ENCODE measurements at regions not wholly inside any gene's neighbourhood (a gene's known extent, or its start where the extent isn't known, plus 50 kb on each side); places are given as distances from the start of the nearest gene placed in this dataset.

DNA sequence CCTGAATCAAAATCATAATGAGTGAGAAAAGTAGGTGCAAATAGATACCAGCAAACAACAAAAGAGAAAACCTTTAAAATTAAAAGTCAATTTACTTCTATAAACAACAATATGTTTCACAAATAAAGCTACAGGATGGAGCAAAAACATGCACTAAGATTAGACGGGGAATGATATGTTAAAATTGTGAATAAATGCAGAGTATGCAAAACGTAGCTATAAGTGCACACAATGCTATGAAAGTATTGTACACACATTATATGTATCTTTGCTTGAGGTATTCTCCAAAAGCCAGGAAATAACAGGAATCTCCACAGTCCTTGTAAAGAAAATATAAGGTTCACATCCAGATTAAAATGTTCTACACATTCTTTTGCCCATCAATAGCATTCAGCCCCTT is 523.9 kb downstream of the EFNB2 start (continued):
- TF ChIP-seq, protein P1, sequence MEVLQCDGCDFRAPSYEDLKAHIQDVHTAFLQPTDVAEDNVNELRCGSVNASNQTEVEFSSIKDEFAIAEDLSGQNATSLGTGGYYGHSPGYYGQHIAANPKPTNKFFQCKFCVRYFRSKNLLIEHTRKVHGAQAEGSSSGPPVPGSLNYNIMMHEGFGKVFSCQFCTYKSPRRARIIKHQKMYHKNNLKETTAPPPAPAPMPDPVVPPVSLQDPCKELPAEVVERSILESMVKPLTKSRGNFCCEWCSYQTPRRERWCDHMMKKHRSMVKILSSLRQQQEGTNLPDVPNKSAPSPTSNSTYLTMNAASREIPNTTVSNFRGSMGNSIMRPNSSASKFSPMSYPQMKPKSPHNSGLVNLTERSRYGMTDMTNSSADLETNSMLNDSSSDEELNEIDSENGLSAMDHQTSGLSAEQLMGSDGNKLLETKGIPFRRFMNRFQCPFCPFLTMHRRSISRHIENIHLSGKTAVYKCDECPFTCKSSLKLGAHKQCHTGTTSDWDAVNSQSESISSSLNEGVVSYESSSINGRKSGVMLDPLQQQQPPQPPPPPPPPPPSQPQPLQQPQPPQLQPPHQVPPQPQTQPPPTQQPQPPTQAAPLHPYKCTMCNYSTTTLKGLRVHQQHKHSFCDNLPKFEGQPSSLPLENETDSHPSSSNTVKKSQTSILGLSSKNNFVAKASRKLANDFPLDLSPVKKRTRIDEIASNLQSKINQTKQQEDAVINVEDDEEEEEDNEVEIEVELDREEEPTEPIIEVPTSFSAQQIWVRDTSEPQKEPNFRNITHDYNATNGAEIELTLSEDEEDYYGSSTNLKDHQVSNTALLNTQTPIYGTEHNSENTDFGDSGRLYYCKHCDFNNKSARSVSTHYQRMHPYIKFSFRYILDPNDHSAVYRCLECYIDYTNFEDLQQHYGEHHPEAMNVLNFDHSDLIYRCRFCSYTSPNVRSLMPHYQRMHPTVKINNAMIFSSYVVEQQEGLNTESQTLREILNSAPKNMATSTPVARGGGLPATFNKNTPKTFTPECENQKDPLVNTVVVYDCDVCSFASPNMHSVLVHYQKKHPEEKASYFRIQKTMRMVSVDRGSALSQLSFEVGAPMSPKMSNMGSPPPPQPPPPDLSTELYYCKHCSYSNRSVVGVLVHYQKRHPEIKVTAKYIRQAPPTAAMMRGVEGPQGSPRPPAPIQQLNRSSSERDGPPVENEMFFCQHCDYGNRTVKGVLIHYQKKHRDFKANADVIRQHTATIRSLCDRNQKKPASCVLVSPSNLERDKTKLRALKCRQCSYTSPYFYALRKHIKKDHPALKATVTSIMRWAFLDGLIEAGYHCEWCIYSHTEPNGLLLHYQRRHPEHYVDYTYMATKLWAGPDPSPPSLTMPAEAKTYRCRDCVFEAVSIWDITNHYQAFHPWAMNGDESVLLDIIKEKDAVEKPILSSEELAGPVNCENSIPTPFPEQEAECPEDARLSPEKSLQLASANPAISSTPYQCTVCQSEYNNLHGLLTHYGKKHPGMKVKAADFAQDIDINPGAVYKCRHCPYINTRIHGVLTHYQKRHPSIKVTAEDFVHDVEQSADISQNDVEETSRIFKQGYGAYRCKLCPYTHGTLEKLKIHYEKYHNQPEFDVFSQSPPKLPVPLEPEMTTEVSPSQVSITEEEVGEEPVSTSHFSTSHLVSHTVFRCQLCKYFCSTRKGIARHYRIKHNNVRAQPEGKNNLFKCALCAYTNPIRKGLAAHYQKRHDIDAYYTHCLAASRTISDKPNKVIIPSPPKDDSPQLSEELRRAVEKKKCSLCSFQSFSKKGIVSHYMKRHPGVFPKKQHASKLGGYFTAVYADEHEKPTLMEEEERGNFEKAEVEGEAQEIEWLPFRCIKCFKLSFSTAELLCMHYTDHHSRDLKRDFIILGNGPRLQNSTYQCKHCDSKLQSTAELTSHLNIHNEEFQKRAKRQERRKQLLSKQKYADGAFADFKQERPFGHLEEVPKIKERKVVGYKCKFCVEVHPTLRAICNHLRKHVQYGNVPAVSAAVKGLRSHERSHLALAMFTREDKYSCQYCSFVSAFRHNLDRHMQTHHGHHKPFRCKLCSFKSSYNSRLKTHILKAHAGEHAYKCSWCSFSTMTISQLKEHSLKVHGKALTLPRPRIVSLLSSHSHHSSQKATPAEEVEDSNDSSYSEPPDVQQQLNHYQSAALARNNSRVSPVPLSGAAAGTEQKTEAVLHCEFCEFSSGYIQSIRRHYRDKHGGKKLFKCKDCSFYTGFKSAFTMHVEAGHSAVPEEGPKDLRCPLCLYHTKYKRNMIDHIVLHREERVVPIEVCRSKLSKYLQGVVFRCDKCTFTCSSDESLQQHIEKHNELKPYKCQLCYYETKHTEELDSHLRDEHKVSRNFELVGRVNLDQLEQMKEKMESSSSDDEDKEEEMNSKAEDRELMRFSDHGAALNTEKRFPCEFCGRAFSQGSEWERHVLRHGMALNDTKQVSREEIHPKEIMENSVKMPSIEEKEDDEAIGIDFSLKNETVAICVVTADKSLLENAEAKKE (CRISPR knock-in tag; IDR thresholded peaks at IDR 0.05) = no peak

DNA sequence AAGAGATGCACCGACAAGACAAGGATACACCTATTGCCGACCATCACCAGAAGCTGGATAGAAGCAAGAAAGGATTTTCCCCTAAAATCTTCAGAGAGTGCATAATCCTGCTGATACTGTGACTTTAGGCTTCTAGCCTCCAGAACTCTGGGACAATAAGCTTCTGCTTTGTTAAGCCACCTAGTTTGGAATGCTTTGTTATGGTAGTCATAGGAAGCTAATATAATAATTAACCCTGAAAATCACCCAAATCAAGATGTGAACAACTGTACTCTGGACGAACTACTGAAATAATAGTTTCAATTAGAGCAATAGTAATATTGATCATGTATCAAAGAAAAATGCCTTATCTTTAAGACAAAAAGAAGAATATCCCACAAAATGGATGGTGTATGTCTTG is 524.6 kb downstream of the EFNB2 start:
- Mint-ChIP-seq H3K27ac (no peak overlapping the region), H3K4me3 (no peak overlapping the region), H3K27me3 (ENCODE audit: insufficient read depth, low read depth, poor library complexity) (no peaks in the 10 kb centered on the region), H3K4me1 (no peaks in the 10 kb centered on the region), H3K36me3 (ENCODE audit: low read depth) (no peaks in the 10 kb centered on the region), H3K9me3 (no peaks in the 10 kb centered on the region)
- no peak overlapping the region for H3K4me2 ChIP-seq
- no peaks in the 10 kb centered on the region for H3K36me3 ChIP-seq (ENCODE audit: insufficient read depth)
- ATAC-seq (no peak), DNase-seq (ENCODE audit: low spot score) (no peak)
- TF ChIP-seq, protein P2, sequence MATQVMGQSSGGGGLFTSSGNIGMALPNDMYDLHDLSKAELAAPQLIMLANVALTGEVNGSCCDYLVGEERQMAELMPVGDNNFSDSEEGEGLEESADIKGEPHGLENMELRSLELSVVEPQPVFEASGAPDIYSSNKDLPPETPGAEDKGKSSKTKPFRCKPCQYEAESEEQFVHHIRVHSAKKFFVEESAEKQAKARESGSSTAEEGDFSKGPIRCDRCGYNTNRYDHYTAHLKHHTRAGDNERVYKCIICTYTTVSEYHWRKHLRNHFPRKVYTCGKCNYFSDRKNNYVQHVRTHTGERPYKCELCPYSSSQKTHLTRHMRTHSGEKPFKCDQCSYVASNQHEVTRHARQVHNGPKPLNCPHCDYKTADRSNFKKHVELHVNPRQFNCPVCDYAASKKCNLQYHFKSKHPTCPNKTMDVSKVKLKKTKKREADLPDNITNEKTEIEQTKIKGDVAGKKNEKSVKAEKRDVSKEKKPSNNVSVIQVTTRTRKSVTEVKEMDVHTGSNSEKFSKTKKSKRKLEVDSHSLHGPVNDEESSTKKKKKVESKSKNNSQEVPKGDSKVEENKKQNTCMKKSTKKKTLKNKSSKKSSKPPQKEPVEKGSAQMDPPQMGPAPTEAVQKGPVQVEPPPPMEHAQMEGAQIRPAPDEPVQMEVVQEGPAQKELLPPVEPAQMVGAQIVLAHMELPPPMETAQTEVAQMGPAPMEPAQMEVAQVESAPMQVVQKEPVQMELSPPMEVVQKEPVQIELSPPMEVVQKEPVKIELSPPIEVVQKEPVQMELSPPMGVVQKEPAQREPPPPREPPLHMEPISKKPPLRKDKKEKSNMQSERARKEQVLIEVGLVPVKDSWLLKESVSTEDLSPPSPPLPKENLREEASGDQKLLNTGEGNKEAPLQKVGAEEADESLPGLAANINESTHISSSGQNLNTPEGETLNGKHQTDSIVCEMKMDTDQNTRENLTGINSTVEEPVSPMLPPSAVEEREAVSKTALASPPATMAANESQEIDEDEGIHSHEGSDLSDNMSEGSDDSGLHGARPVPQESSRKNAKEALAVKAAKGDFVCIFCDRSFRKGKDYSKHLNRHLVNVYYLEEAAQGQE (IDR thresholded peaks at IDR 0.05; ENCODE audit: unreplicated experiment) = no peak
- no peak for TF ChIP-seq ZNF331 (CRISPR knock-in tag; IDR thresholded peaks at IDR 0.05; ENCODE audit: low read depth)
- no peaks in the 10 kb centered on the region for H3K27me3 ChIP-seq (ENCODE audit: insufficient read depth)
- no peaks in the 10 kb centered on the region for H3K79me2 ChIP-seq (replicated peaks; ENCODE audit: insufficient read depth)
- no peaks in the 10 kb centered on the region for H4K20me1 ChIP-seq (replicated peaks; ENCODE audit: insufficient read depth)
- no peak overlapping the region for H3K27ac ChIP-seq (ENCODE audit: low read depth)
- no peaks in the 10 kb centered on the region for H3K4me1 ChIP-seq (ENCODE audit: insufficient read depth)
- no peak overlapping the region for H3K4me3 ChIP-seq
- no peak overlapping the region for H2AFZ ChIP-seq
- H3F3A ChIP-seq (replicated peaks; ENCODE audit: low read depth) = no peaks in the 10 kb centered on the region
- H3K9me2 ChIP-seq (ENCODE audit: insufficient read depth) = no peaks in the 10 kb centered on the region

All from GM23338 (cell line).